ENCODE measurements at regions not wholly inside any gene's neighbourhood (a gene's known extent, or its start where the extent isn't known, plus 50 kb on each side); places are given as distances from the start of the nearest gene placed in this dataset.

DNA sequence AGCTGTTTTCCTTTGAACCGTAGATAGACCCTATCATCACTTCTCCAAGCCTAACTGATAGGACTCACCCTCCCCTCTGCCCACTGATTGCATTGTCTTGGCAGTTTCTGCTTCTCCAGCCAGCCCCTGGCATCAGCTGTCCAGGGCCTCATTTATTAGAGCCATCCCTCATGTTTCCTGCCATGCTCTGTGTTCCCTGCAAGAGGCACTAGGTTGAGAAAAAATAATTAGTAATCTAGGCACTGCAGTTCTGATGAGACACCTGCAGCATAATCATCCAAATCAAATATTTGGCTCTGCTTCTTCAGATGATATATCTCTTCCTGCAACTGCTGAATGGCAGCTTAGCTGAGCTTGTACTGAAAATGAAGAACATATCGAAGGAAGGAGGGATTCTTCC is 303.0 kb upstream of the TLE4 start:
- no peaks in the 10 kb centered on the region for H3K9me3 ChIP-seq
- H3K4me3 ChIP-seq: no peak overlapping the region
- DNase-seq (no peak), ATAC-seq (no peak)
- H3K27ac ChIP-seq: no peak overlapping the region
- no peaks in the 10 kb centered on the region for H3K36me3 ChIP-seq
- H3K4me1 ChIP-seq: no peaks in the 10 kb centered on the region
- intact Hi-C loops (cut with DNase I): no loop called here
- H3K27me3 ChIP-seq: no peaks in the 10 kb centered on the region
- TF ChIP-seq, protein P1, sequence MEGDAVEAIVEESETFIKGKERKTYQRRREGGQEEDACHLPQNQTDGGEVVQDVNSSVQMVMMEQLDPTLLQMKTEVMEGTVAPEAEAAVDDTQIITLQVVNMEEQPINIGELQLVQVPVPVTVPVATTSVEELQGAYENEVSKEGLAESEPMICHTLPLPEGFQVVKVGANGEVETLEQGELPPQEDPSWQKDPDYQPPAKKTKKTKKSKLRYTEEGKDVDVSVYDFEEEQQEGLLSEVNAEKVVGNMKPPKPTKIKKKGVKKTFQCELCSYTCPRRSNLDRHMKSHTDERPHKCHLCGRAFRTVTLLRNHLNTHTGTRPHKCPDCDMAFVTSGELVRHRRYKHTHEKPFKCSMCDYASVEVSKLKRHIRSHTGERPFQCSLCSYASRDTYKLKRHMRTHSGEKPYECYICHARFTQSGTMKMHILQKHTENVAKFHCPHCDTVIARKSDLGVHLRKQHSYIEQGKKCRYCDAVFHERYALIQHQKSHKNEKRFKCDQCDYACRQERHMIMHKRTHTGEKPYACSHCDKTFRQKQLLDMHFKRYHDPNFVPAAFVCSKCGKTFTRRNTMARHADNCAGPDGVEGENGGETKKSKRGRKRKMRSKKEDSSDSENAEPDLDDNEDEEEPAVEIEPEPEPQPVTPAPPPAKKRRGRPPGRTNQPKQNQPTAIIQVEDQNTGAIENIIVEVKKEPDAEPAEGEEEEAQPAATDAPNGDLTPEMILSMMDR (IDR thresholded peaks at IDR 0.05): no peak

DNA sequence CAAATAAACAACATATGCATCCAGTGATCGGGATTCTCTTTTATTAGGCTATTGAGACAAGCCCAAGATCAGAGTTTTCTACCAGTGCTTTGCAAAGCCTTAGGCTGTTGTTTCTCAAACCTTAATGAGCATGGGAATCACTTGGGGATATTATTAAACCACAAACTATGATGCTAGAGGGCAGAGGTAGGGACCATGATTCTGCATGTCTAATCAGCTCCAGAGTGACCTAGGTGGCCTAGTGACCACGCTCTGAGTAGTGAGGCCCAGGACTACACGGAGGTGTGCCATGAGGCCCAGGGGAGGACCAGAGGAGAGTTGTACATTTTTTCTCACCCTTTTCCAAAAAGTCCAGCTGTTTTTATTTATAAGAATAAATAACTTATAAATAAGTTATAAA is 298.5 kb upstream of the TLE4 start:
- no peak overlapping the region for H3K27ac ChIP-seq
- no peaks in the 10 kb centered on the region for H3K27me3 ChIP-seq
- DNase-seq: no peak
- intact Hi-C loops (cut with DNase I): no loop called here
- no peak for ATAC-seq
- H3K9me3 ChIP-seq: no peaks in the 10 kb centered on the region
- no peak overlapping the region for H3K4me3 ChIP-seq
- TF ChIP-seq, protein P1 (IDR thresholded peaks at IDR 0.05): no peak
- no peaks in the 10 kb centered on the region for H3K4me1 ChIP-seq
- H3K36me3 ChIP-seq: no peaks in the 10 kb centered on the region

DNA sequence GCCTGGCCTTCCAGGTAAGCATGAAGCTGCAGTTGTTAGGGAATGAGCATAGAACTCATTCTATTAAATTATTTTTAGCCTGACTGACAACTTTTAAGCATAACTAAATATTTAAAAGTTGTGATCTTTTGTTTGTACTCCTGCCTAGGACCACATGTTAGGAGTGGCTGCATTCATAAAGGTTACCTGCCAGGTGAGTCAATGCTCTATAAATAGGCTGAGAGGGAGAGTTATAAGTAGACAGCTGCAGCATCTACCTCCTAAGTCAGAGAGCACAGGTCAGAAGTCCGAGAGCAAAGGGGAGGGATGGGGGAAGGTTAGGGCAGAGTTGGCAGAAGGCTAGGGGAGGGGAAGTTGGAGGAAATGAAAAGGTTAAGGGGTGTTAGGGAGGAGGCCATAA is 292.4 kb upstream of the TLE4 start:
- H3K36me3 ChIP-seq: no peaks in the 10 kb centered on the region
- H3K27ac ChIP-seq: no peak overlapping the region
- DNase-seq (no peak), ATAC-seq (no peak)
- H3K9me3 ChIP-seq: no peaks in the 10 kb centered on the region
- H3K4me1 ChIP-seq: no peaks in the 10 kb centered on the region
- TF ChIP-seq, protein P1 (IDR thresholded peaks at IDR 0.05): no peak
- intact Hi-C loops (cut with DNase I): no loop called here
- no peaks in the 10 kb centered on the region for H3K27me3 ChIP-seq
- no peak overlapping the region for H3K4me3 ChIP-seq

DNA sequence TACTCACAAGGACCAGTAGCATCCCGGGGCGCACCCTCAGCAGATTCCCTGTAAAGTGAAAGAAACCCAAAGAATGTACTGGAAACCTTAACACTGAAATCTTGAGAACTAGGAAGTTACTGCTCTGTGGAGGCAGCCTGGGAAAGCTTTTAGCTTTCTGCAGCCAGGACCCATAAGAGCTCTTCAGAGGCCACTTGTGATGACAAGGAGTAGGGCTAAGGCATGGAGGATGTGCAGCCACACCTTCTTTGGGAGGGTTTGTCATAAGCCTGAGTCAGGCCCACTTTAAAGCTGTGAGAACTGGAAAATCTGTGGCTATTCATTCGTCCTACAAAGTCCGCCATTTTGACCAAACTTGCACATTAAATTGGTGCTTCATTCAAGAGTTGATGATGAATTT is 291.1 kb upstream of the TLE4 start:
- no peaks in the 10 kb centered on the region for H3K36me3 ChIP-seq
- no peaks in the 10 kb centered on the region for H3K27me3 ChIP-seq
- no peak overlapping the region for H3K27ac ChIP-seq
- ATAC-seq: peak; percentile 53
- TF ChIP-seq, protein P1 (IDR thresholded peaks at IDR 0.05): no peak
- intact Hi-C loops (cut with DNase I): no loop called here
- H3K9me3 ChIP-seq: no peaks in the 10 kb centered on the region
- DNase-seq: no peak
- H3K4me3 ChIP-seq: no peak overlapping the region
- H3K4me1 ChIP-seq: no peaks in the 10 kb centered on the region

DNA sequence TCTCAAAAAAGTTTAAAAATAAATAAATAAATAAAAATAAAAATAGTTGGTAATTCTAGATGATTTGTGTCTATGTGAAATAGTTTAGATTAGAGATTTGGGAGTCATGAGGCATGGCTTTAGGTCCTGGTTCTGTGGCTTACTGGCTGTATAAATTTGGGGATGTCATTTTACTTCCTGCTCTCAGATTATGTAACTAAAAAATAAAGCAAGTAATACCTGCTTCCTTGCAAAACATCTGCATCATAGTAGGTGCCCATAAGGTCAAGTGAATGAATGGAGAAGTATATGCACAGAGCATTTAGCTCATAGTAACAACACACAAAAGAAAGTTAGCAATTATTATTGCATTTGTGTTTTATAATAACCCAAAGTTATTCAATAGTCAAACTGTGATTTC is 287.7 kb upstream of the TLE4 start:
- Histone ChIP-seq H3K4me1 (no peaks in the 10 kb centered on the region), H3K27ac (no peak overlapping the region), H3K36me3 (no peaks in the 10 kb centered on the region), H3K27me3 (no peaks in the 10 kb centered on the region), H3K9me3 (no peaks in the 10 kb centered on the region), H3K4me3 (no peak overlapping the region)
- DNase-seq: no peak
- no peak for ATAC-seq
- intact Hi-C loops (cut with DNase I): no loop called here
- TF ChIP-seq, protein P1 (IDR thresholded peaks at IDR 0.05): no peak

DNA sequence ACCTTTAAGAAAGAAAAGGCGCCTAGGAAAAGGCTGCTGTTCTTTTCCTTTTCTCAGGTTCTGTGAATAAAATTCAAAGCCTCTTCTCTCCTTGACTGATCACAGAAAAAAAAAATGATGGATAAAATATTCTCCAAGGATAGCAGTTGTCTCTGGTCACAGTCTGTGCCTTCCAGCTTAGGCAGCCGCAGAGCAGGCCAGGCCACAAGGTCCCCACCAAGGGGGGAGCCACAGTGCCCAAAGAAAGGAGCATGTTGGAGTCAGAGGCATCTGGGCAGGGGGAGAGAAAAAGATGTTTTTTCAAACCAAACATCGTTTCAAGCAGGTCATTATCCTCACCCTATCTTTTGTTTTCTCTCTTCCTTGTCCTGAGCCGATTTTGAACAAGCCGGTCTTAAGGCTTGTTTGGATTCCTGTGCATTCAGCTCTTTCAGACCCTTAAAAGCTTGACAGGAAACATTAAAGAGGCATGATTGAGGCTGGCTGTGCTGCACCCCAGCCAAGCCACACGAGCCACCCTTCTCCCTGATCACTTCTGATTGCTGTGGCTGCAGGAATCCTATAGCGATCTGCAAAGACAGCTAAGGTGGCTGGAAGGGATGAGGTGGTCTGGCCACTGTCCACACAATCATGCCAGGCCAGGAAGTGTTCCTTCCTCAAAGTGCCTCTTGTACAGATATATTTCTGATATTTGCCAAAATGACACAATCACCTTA is 284.6 kb upstream of the TLE4 start:
- no peak for ATAC-seq
- Histone ChIP-seq H3K27me3 (no peaks in the 10 kb centered on the region), H3K4me1 (no peaks in the 10 kb centered on the region), H3K36me3 (no peaks in the 10 kb centered on the region), H3K4me3 (no peak overlapping the region), H3K9me3 (no peaks in the 10 kb centered on the region), H3K27ac (no peak overlapping the region)
- TF ChIP-seq, protein P1 (IDR thresholded peaks at IDR 0.05): no peak
- intact Hi-C loops (cut with DNase I): no loop called here
- no peak for DNase-seq

Measured in upper lobe of right lung (tissue), 1 donor.